ENCODE measurements at regions not wholly inside any gene's neighbourhood (a gene's known extent, or its start where the extent isn't known, plus 50 kb on each side); places are given as distances from the start of the nearest gene placed in this dataset.

GRCh38 chr6:99743647-99744046, 137.0 kb downstream of the PRDM13 start:
- Histone ChIP-seq H3K79me2 (ENCODE audit: control insufficient read depth, insufficient read depth, low read length) (no peaks in the 10 kb centered on the region), H2BK15ac (replicated peaks; ENCODE audit: low read depth) (no peak overlapping the region), H3K27ac (ENCODE audit: low read depth, low read length) (no peak overlapping the region), H2BK120ac (ENCODE audit: low read depth, low read length) (no peak overlapping the region), H2AK5ac (ENCODE audit: low read length) (no peak overlapping the region), H3K9ac (ENCODE audit: low read length) (no peak overlapping the region), H3K79me1 (ENCODE audit: low read length) (no peaks in the 10 kb centered on the region), H3K4me3 (ENCODE audit: low read length) (no peak overlapping the region), H2BK5ac (ENCODE audit: low read length) (no peak overlapping the region), H3K4ac (ENCODE audit: low read depth, low read length) (no peak overlapping the region), H3K23ac (ENCODE audit: low read length) (no peak overlapping the region), H3K18ac (ENCODE audit: low read length) (no peak overlapping the region), H3K36me3 (ENCODE audit: control insufficient read depth, insufficient read depth, low read length) (no peaks in the 10 kb centered on the region), H3K56ac (ENCODE audit: low read length) (no peak overlapping the region), H4K8ac (ENCODE audit: low read depth, low read length) (no peak overlapping the region), H3K4me2 (ENCODE audit: low read length) (no peak overlapping the region), H3K4me1 (ENCODE audit: control insufficient read depth, low read depth, low read length) (no peaks in the 10 kb centered on the region), H4K5ac (ENCODE audit: low read length) (no peak overlapping the region), H3K27me3 (ENCODE audit: insufficient read depth, low read length, poor library complexity) (no peaks in the 10 kb centered on the region)
- no CpG with 5 or more reads among the region's 2 CpGs for WGBS (ENCODE audit: extremely low coverage, insufficient coverage, low lambda C conversion rate)
- DNase-seq: no peak

GRCh38 chr6:99745651-99746050, 139.0 kb downstream of the PRDM13 start:
- H3K4me3 ChIP-seq (ENCODE audit: low read length): no peak overlapping the region
- H3K36me3 ChIP-seq (ENCODE audit: control insufficient read depth, insufficient read depth, low read length): no peaks in the 10 kb centered on the region
- no peak overlapping the region for H3K4ac ChIP-seq (ENCODE audit: low read depth, low read length)
- no peak overlapping the region for H2AK5ac ChIP-seq (ENCODE audit: low read length)
- H4K5ac ChIP-seq (ENCODE audit: low read length): no peak overlapping the region
- H3K4me1 ChIP-seq (ENCODE audit: control insufficient read depth, low read depth, low read length): no peaks in the 10 kb centered on the region
- no peak overlapping the region for H2BK120ac ChIP-seq (ENCODE audit: low read depth, low read length)
- H3K79me2 ChIP-seq (ENCODE audit: control insufficient read depth, insufficient read depth, low read length): no peaks in the 10 kb centered on the region
- H3K9ac ChIP-seq (ENCODE audit: low read length): no peak overlapping the region
- H3K27me3 ChIP-seq (ENCODE audit: insufficient read depth, low read length, poor library complexity): no peaks in the 10 kb centered on the region
- H3K23ac ChIP-seq (ENCODE audit: low read length): no peak overlapping the region
- no peak overlapping the region for H3K4me2 ChIP-seq (ENCODE audit: low read length)
- H3K79me1 ChIP-seq (ENCODE audit: low read length): no peaks in the 10 kb centered on the region
- no peak overlapping the region for H3K27ac ChIP-seq (ENCODE audit: low read depth, low read length)
- WGBS (ENCODE audit: extremely low coverage, insufficient coverage, low lambda C conversion rate): no CpG with 5 or more reads among the region's 2 CpGs
- no peak overlapping the region for H2BK5ac ChIP-seq (ENCODE audit: low read length)
- no peak overlapping the region for H4K8ac ChIP-seq (ENCODE audit: low read depth, low read length)
- H2BK15ac ChIP-seq (replicated peaks; ENCODE audit: low read depth): no peak overlapping the region
- DNase-seq: peak; percentile 14
- H3K56ac ChIP-seq (ENCODE audit: low read length): no peak overlapping the region
- H3K18ac ChIP-seq (ENCODE audit: low read length): no peak overlapping the region

DNA sequence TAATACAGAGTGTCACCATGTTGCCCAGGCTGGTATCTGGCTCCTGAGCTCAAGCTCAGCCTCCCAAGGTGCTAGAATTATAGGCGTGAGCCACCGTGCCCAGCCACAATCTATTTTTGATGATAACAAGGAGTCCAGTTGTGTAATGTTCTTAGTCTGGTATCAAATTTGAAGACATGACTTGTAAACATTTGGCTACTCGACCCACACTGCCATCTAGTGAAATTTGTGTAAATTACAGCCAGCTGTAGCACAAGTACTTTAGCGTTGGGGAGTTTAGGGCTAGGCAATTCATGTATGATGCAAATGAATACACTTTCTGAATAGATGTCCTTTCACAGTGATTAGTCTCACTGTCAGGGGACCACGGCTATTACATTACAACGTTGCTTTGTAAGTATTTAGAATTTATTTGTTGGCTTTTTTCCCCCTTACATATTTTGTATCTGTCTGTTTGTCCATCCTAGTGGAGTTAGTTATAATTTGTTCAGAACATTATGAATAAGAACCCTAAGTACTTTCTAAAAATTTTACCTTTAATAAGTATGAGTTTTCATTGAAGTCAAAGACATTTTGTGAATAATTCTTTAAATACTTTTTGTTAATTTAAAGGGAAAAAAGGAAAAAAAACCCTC, 139.7 kb downstream of the PRDM13 start:
- no peaks in the 10 kb centered on the region for H3K4me1 ChIP-seq (ENCODE audit: control insufficient read depth, low read depth, low read length)
- no peaks in the 10 kb centered on the region for H3K27me3 ChIP-seq (ENCODE audit: insufficient read depth, low read length, poor library complexity)
- H3K36me3 ChIP-seq (ENCODE audit: control insufficient read depth, insufficient read depth, low read length): no peaks in the 10 kb centered on the region
- H4K5ac ChIP-seq (ENCODE audit: low read length): no peak overlapping the region
- no peak overlapping the region for H3K4ac ChIP-seq (ENCODE audit: low read depth, low read length)
- H3K27ac ChIP-seq (ENCODE audit: low read depth, low read length): no peak overlapping the region
- no peak overlapping the region for H4K8ac ChIP-seq (ENCODE audit: low read depth, low read length)
- no peaks in the 10 kb centered on the region for H3K79me1 ChIP-seq (ENCODE audit: low read length)
- WGBS (ENCODE audit: extremely low coverage, insufficient coverage, low lambda C conversion rate): no CpG with 5 or more reads among the region's 6 CpGs
- peak; percentile 68 for DNase-seq
- no peak overlapping the region for H2AK5ac ChIP-seq (ENCODE audit: low read length)
- H3K18ac ChIP-seq (ENCODE audit: low read length): no peak overlapping the region
- no peak overlapping the region for H2BK5ac ChIP-seq (ENCODE audit: low read length)
- no peak overlapping the region for H3K23ac ChIP-seq (ENCODE audit: low read length)
- H3K56ac ChIP-seq (ENCODE audit: low read length): no peak overlapping the region
- H3K4me3 ChIP-seq (ENCODE audit: low read length): no peak overlapping the region
- H3K9ac ChIP-seq (ENCODE audit: low read length): no peak overlapping the region
- no peak overlapping the region for H3K4me2 ChIP-seq (ENCODE audit: low read length)
- no peak overlapping the region for H2BK15ac ChIP-seq (replicated peaks; ENCODE audit: low read depth)
- H2BK120ac ChIP-seq (ENCODE audit: low read depth, low read length): no peak overlapping the region
- H3K79me2 ChIP-seq (ENCODE audit: control insufficient read depth, insufficient read depth, low read length): no peaks in the 10 kb centered on the region

- H2BK5ac ChIP-seq (ENCODE audit: low read length): no peak overlapping the region
- no CpG with 5 or more reads among the region's 1 CpG for WGBS (ENCODE audit: extremely low coverage, insufficient coverage, low lambda C conversion rate)
- H2BK15ac ChIP-seq (replicated peaks; ENCODE audit: low read depth): no peak overlapping the region
- no peaks in the 10 kb centered on the region for H3K4me1 ChIP-seq (ENCODE audit: control insufficient read depth, low read depth, low read length)
- H3K18ac ChIP-seq (ENCODE audit: low read length): no peak overlapping the region
- H4K5ac ChIP-seq (ENCODE audit: low read length): no peak overlapping the region
- no peaks in the 10 kb centered on the region for H3K27me3 ChIP-seq (ENCODE audit: insufficient read depth, low read length, poor library complexity)
- no peak overlapping the region for H3K4ac ChIP-seq (ENCODE audit: low read depth, low read length)
- H3K23ac ChIP-seq (ENCODE audit: low read length): no peak overlapping the region
- no peaks in the 10 kb centered on the region for H3K79me2 ChIP-seq (ENCODE audit: control insufficient read depth, insufficient read depth, low read length)
- H3K4me3 ChIP-seq (ENCODE audit: low read length): no peak overlapping the region
- no peak overlapping the region for H3K9ac ChIP-seq (ENCODE audit: low read length)
- no peak overlapping the region for H2BK120ac ChIP-seq (ENCODE audit: low read depth, low read length)
- no peak overlapping the region for H3K4me2 ChIP-seq (ENCODE audit: low read length)
- H2AK5ac ChIP-seq (ENCODE audit: low read length): no peak overlapping the region
- no peak overlapping the region for H3K56ac ChIP-seq (ENCODE audit: low read length)
- no peak for DNase-seq
- no peak overlapping the region for H3K27ac ChIP-seq (ENCODE audit: low read depth, low read length)
- H3K36me3 ChIP-seq (ENCODE audit: control insufficient read depth, insufficient read depth, low read length): no peaks in the 10 kb centered on the region
- no peak overlapping the region for H4K8ac ChIP-seq (ENCODE audit: low read depth, low read length)
- no peaks in the 10 kb centered on the region for H3K79me1 ChIP-seq (ENCODE audit: low read length)
Observed at GRCh38 chr6:99761711-99762110, 155.1 kb downstream of the PRDM13 start.

DNA sequence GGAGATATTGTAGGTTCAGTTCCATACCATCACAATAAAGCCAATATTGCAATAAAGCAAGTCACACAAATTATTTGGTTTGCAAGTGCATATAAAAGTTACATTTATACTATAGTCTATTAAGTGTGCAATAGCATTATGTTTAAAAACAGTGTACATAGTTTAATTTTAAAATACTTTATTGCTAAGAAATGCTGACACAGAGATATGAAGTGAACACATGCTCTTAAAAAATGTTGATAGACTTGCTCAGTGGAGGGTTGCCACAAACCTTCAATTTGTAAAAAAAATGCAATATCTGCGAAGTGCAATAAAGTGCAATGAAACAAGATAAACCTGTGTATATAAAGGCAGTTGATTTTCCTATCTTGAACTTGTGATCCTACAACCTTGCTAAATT, 161.5 kb downstream of the PRDM13 start:
- Histone ChIP-seq H3K27ac (ENCODE audit: low read depth, low read length) (no peak overlapping the region), H3K4me2 (ENCODE audit: low read length) (no peak overlapping the region), H2AK5ac (ENCODE audit: low read length) (no peak overlapping the region), H4K5ac (ENCODE audit: low read length) (no peak overlapping the region), H3K79me1 (ENCODE audit: low read length) (no peaks in the 10 kb centered on the region), H3K36me3 (ENCODE audit: control insufficient read depth, insufficient read depth, low read length) (no peaks in the 10 kb centered on the region), H3K27me3 (ENCODE audit: insufficient read depth, low read length, poor library complexity) (no peaks in the 10 kb centered on the region), H2BK15ac (replicated peaks; ENCODE audit: low read depth) (no peak overlapping the region), H3K79me2 (ENCODE audit: control insufficient read depth, insufficient read depth, low read length) (no peaks in the 10 kb centered on the region), H3K23ac (ENCODE audit: low read length) (no peak overlapping the region), H3K4me3 (ENCODE audit: low read length) (no peak overlapping the region), H3K4me1 (ENCODE audit: control insufficient read depth, low read depth, low read length) (no peaks in the 10 kb centered on the region), H3K56ac (ENCODE audit: low read length) (no peak overlapping the region), H4K8ac (ENCODE audit: low read depth, low read length) (no peak overlapping the region), H3K18ac (ENCODE audit: low read length) (no peak overlapping the region), H3K4ac (ENCODE audit: low read depth, low read length) (no peak overlapping the region), H3K9ac (ENCODE audit: low read length) (no peak overlapping the region), H2BK5ac (ENCODE audit: low read length) (no peak overlapping the region), H2BK120ac (ENCODE audit: low read depth, low read length) (no peak overlapping the region)
- DNase-seq: no peak
- no CpG with 5 or more reads among the region's 1 CpG for WGBS (ENCODE audit: extremely low coverage, insufficient coverage, low lambda C conversion rate)

Data from mesendoderm (in vitro differentiated cells).